ENCODE measurements at regions not wholly inside any gene's neighbourhood (a gene's known extent, or its start where the extent isn't known, plus 50 kb on each side); places are given as distances from the start of the nearest gene placed in this dataset.

DNA sequence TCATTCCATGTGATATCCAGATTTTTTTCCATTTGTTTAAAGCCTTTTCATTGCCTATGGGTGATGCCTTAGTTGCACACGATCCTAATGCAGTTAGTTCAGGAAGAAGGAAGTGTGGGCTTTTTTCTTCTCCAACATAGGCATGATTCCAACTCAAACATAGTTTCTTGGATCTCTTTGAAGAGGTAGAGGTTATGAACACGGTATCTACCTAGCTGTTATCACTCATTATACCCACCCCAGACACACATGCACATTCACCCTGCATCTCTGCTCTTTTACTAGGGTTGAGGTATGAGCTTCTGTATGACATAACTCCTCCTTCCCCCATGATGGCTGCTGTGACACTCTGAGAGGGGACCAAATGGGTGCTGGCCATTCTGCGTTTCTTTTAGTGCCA is 122.1 kb upstream of the ZNF648 start:
- Histone ChIP-seq H3K36me3 (ENCODE audit: control insufficient read depth in 2 of 2, insufficient read depth in 1 of 2, low read length in 2 of 2) (no peaks in the 10 kb centered on the region), H3K4me1 (ENCODE audit: control insufficient read depth, insufficient read depth, low read length) (peaks cover 17% of the 10 kb centered on the region), H3K4me3 (ENCODE audit: low read depth, low read length) (no peak overlapping the region), H3K27ac (ENCODE audit: extremely low read depth, low read depth, low read length) (no peak overlapping the region), H3K9me3 (ENCODE audit: control insufficient read depth, insufficient read depth, low read depth, low read length) (no peaks in the 10 kb centered on the region)
- CTCF ChIA-PET: interaction anchor here (1.0 kb wide), 1 partner anchor 213 kb away, joined by 7 read pairs; no protein-coding TSS in a partner anchor
- TF ChIP-seq ZNF560 (tag by site-specific recombination; IDR thresholded peaks at IDR 0.05; ENCODE audit: borderline replicate concordance) (no peak), ZBTB7A (tag by site-specific recombination; IDR thresholded peaks at IDR 0.05; ENCODE audit: low read depth) (no peak), ZNF2 (tag by site-specific recombination; IDR thresholded peaks at IDR 0.05) (no peak), ZNF423 (tag by site-specific recombination; IDR thresholded peaks at IDR 0.05) (no peak), ZBTB1 (tag by site-specific recombination; IDR thresholded peaks at IDR 0.05) (no peak), YY2 (tag by site-specific recombination; IDR thresholded peaks at IDR 0.05) (no peak), ZNF521 (tag by site-specific recombination; IDR thresholded peaks at IDR 0.05) (no peak), ZNF16 (tag by site-specific recombination; IDR thresholded peaks at IDR 0.05; ENCODE audit: low read depth) (no peak), ZNF114 (tag by site-specific recombination; IDR thresholded peaks at IDR 0.05) (no peak), ZNF311 (tag by site-specific recombination; IDR thresholded peaks at IDR 0.05; ENCODE audit: borderline replicate concordance) (no peak), FEZF1 (tag by site-specific recombination; IDR thresholded peaks at IDR 0.05) (no peak), ZNF341 (tag by site-specific recombination; IDR thresholded peaks at IDR 0.05; ENCODE audit: low read depth) (no peak), ZNF585B (tag by site-specific recombination; IDR thresholded peaks at IDR 0.05) (no peak), ZNF394 (tag by site-specific recombination; IDR thresholded peaks at IDR 0.05; ENCODE audit: borderline replicate concordance) (no peak)
- TF ChIP-seq, protein P1, sequence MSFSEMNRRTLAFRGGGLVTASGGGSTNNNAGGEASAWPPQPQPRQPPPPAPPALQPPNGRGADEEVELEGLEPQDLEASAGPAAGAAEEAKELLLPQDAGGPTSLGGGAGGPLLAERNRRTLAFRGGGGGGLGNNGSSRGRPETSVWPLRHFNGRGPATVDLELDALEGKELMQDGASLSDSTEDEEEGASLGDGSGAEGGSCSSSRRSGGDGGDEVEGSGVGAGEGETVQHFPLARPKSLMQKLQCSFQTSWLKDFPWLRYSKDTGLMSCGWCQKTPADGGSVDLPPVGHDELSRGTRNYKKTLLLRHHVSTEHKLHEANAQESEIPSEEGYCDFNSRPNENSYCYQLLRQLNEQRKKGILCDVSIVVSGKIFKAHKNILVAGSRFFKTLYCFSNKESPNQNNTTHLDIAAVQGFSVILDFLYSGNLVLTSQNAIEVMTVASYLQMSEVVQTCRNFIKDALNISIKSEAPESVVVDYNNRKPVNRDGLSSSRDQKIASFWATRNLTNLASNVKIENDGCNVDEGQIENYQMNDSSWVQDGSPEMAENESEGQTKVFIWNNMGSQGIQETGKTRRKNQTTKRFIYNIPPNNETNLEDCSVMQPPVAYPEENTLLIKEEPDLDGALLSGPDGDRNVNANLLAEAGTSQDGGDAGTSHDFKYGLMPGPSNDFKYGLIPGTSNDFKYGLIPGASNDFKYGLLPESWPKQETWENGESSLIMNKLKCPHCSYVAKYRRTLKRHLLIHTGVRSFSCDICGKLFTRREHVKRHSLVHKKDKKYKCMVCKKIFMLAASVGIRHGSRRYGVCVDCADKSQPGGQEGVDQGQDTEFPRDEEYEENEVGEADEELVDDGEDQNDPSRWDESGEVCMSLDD (tag by site-specific recombination; IDR thresholded peaks at IDR 0.05): no peak
- POLR2A ChIA-PET: no interaction called here

DNA sequence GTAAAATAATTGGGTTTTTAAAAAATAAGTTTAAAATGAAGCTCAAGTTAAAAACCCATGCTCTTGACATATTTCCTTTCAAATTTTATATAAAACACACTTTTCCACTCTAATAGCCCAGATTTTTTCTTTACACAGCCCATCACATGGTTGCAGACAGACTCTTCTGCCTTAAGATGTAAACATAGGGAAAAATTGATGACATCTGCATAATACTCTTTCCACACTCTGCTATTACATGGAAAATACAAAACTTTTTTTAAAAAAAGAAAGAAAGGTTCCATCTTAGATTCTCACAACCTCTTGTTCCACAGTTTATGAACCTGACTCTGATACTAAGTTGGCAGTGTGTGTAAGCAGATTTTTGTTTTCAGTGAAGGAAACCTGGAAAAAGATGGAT is 120.8 kb upstream of the ZNF648 start:
- ChIA-PET POLR2A (interaction anchor here (1.0 kb wide), 1 partner anchor 210 kb away, joined by 4 read pairs; the partner anchor contains the start of gene GLUL), CTCF (interaction anchor here (0.9 to 2.1 kb wide), 3 partner anchors 15 to 214 kb away, joined by 3 to 9 read pairs (median 3); no protein-coding TSS in a partner anchor)
- Histone ChIP-seq H3K27ac (ENCODE audit: extremely low read depth, low read depth, low read length) (no peak overlapping the region), H3K9me3 (ENCODE audit: control insufficient read depth, insufficient read depth, low read depth, low read length) (no peaks in the 10 kb centered on the region), H3K4me1 (ENCODE audit: control insufficient read depth, insufficient read depth, low read length) (peaks cover 17% of the 10 kb centered on the region), H3K4me3 (ENCODE audit: low read depth, low read length) (no peak overlapping the region), H3K36me3 (ENCODE audit: control insufficient read depth in 2 of 2, insufficient read depth in 1 of 2, low read length in 2 of 2) (no peaks in the 10 kb centered on the region)
- no peak for TF ChIP-seq ZNF785 (tag by site-specific recombination; IDR thresholded peaks at IDR 0.05)
- TF ChIP-seq ZNF169 (tag by site-specific recombination; IDR thresholded peaks at IDR 0.05): no peak
- TF ChIP-seq, protein P2, sequence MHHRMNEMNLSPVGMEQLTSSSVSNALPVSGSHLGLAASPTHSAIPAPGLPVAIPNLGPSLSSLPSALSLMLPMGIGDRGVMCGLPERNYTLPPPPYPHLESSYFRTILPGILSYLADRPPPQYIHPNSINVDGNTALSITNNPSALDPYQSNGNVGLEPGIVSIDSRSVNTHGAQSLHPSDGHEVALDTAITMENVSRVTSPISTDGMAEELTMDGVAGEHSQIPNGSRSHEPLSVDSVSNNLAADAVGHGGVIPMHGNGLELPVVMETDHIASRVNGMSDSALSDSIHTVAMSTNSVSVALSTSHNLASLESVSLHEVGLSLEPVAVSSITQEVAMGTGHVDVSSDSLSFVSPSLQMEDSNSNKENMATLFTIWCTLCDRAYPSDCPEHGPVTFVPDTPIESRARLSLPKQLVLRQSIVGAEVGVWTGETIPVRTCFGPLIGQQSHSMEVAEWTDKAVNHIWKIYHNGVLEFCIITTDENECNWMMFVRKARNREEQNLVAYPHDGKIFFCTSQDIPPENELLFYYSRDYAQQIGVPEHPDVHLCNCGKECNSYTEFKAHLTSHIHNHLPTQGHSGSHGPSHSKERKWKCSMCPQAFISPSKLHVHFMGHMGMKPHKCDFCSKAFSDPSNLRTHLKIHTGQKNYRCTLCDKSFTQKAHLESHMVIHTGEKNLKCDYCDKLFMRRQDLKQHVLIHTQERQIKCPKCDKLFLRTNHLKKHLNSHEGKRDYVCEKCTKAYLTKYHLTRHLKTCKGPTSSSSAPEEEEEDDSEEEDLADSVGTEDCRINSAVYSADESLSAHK (tag by site-specific recombination; IDR thresholded peaks at IDR 0.05): no peak
- TF ChIP-seq ZBTB8A (tag by site-specific recombination; IDR thresholded peaks at IDR 0.05): no peak
- no peak for TF ChIP-seq ZNF121 (tag by site-specific recombination; IDR thresholded peaks at IDR 0.05)
- TF ChIP-seq ZFP69B (tag by site-specific recombination; IDR thresholded peaks at IDR 0.05): no peak
- no peak for TF ChIP-seq ZBTB17 (tag by site-specific recombination; IDR thresholded peaks at IDR 0.05)
- no peak for TF ChIP-seq WT1 (tag by site-specific recombination; IDR thresholded peaks at IDR 0.05)
- TF ChIP-seq ZNF658 (tag by site-specific recombination; IDR thresholded peaks at IDR 0.05): no peak
- no peak for TF ChIP-seq ZNF391 (tag by site-specific recombination; IDR thresholded peaks at IDR 0.05; ENCODE audit: borderline replicate concordance, low read depth)
- no peak for TF ChIP-seq ZNF19 (tag by site-specific recombination; IDR thresholded peaks at IDR 0.05; ENCODE audit: low read depth)

Measured in HEK293 (cell line).